ENCODE measurements at regions not wholly inside any gene's neighbourhood (a gene's known extent, or its start where the extent isn't known, plus 50 kb on each side); places are given as distances from the start of the nearest gene placed in this dataset.

- no peak for DNase-seq
Observed at GRCh38 chr14:27391331-27391730, 793.5 kb upstream of the NOVA1 start.

GRCh38 chr14:27392153-27392552 lies 794.3 kb upstream of the NOVA1 start:
- DNase-seq: no peak

GRCh38 chr14:27409944-27410343 lies 812.1 kb upstream of the NOVA1 start:
- DNase-seq: no peak

- DNase-seq: no peak
Observed at GRCh38 chr14:27410981-27411380, 813.1 kb upstream of the NOVA1 start.

- DNase-seq: no peak
Observed at GRCh38 chr14:27427796-27428195, 830.0 kb upstream of the NOVA1 start.

- DNase-seq: peak in 1 of 2 experiments; percentile 66
Observed at GRCh38 chr14:27435923-27436670, 838.3 kb upstream of the NOVA1 start.

GRCh38 chr14:27484633-27485032 lies 886.8 kb upstream of the NOVA1 start:
- no peak for DNase-seq

- no peak for DNase-seq
Observed at GRCh38 chr14:27485193-27485592, 887.4 kb upstream of the NOVA1 start.

- DNase-seq: no peak
Observed at GRCh38 chr14:27506272-27506671, 908.4 kb upstream of the NOVA1 start.

- DNase-seq: peak; percentile 41 to 80
Observed at GRCh38 chr14:27528328-27528727, 930.5 kb upstream of the NOVA1 start.

- no peak for DNase-seq
Observed at GRCh38 chr14:27536748-27537147, 938.9 kb upstream of the NOVA1 start.

- DNase-seq: no peak
Observed at GRCh38 chr14:27546111-27546510, 948.3 kb upstream of the NOVA1 start.

- no peak for DNase-seq
Observed at GRCh38 chr14:27553790-27554189, 956.0 kb upstream of the NOVA1 start.

- no peak for DNase-seq
Observed at GRCh38 chr14:27557445-27557844, 959.6 kb upstream of the NOVA1 start.

GRCh38 chr14:27559848-27560247 lies 962.0 kb upstream of the NOVA1 start:
- DNase-seq: no peak

- no peak for DNase-seq
Observed at GRCh38 chr14:27566843-27567382, 969.1 kb upstream of the NOVA1 start.

GRCh38 chr14:27573018-27573417 lies 975.2 kb upstream of the NOVA1 start:
- DNase-seq: no peak

- DNase-seq: no peak
Observed at GRCh38 chr14:27587103-27587502, 989.3 kb upstream of the NOVA1 start.

- no peak for DNase-seq
Observed at GRCh38 chr14:27605282-27605681, 1007.4 kb upstream of the NOVA1 start.

GRCh38 chr14:27608377-27608776 lies 1010.5 kb upstream of the NOVA1 start:
- no peak for DNase-seq

- no peak for DNase-seq
Observed at GRCh38 chr14:27612121-27612520, 1014.3 kb upstream of the NOVA1 start.

- no peak for DNase-seq
Observed at GRCh38 chr14:27613102-27613501, 1015.3 kb upstream of the NOVA1 start.

- DNase-seq: no peak
Observed at GRCh38 chr14:27623782-27624181, 1025.9 kb upstream of the NOVA1 start.

- DNase-seq: no peak
Observed at GRCh38 chr14:27634056-27634970, 1036.5 kb upstream of the NOVA1 start.
